Stimulated activated CD8-positive, alpha-beta memory T cell treated with anti-CD3 and anti-CD28 coated beads, Interleukin-7, amount 100 ng/mL, for 48 hours (primary cell): ENCODE measurements at regions not wholly inside any gene's neighbourhood (a gene's known extent, or its start where the extent isn't known, plus 50 kb on each side); places are given as distances from the start of the nearest gene placed in this dataset.
"Not testable (repeated sequence)": the region's sequence is repeated elsewhere in the genome, so short reads cannot be mapped to it uniquely, and the experiment has no call there.

Experiments used
- DNase-seq, 2 donors: peaks; one replicate each; pipeline ENCODE4 v3.0.0-alpha.2; 2020; ENCODE audit warnings: low read depth in 1 of 2; ENCODE audit errors: extremely low read depth in 1 of 2

GRCh38 chr1:194859481-194860154 lies 1673.2 kb upstream of the B3GALT2 start:
- not testable (repeated sequence) for DNase-seq

- DNase-seq, result not testable (repeated sequence)
Observed at GRCh38 chr1:194858811-194859480, 1672.5 kb upstream of the B3GALT2 start.

- no peak for DNase-seq
Observed at GRCh38 chr1:194857413-194857812, 1671.0 kb upstream of the B3GALT2 start.

GRCh38 chr1:194848846-194849245 lies 1662.4 kb upstream of the B3GALT2 start:
- DNase-seq, result no peak

- DNase-seq, result no peak
Observed at GRCh38 chr1:194846488-194846887, 1660.1 kb upstream of the B3GALT2 start.

GRCh38 chr1:194843077-194843476 lies 1656.7 kb upstream of the B3GALT2 start:
- no peak for DNase-seq

GRCh38 chr1:194833111-194833510 lies 1646.7 kb upstream of the B3GALT2 start:
- DNase-seq, result no peak

GRCh38 chr1:194831595-194831994 lies 1645.2 kb upstream of the B3GALT2 start:
- DNase-seq, result not testable (repeated sequence)

GRCh38 chr1:194830387-194830786 lies 1644.0 kb upstream of the B3GALT2 start:
- no peak for DNase-seq

- no peak for DNase-seq
Observed at GRCh38 chr1:194829492-194829891, 1643.1 kb upstream of the B3GALT2 start.

- no peak for DNase-seq
Observed at GRCh38 chr1:194825382-194825781, 1639.0 kb upstream of the B3GALT2 start.

- DNase-seq, result no peak
Observed at GRCh38 chr1:194821091-194821490, 1634.7 kb upstream of the B3GALT2 start.

- DNase-seq, result no peak
Observed at GRCh38 chr1:194818674-194819073, 1632.3 kb upstream of the B3GALT2 start.

GRCh38 chr1:194816859-194817258 lies 1630.4 kb upstream of the B3GALT2 start:
- DNase-seq, result no peak

GRCh38 chr1:194813096-194813495 lies 1626.7 kb upstream of the B3GALT2 start:
- no peak for DNase-seq

- no peak for DNase-seq
Observed at GRCh38 chr1:194809665-194810064, 1623.3 kb upstream of the B3GALT2 start.

GRCh38 chr1:194809215-194809614 lies 1622.8 kb upstream of the B3GALT2 start:
- no peak for DNase-seq

GRCh38 chr1:194807530-194808220 lies 1621.3 kb upstream of the B3GALT2 start:
- DNase-seq, result no peak

GRCh38 chr1:194802572-194802971 lies 1616.2 kb upstream of the B3GALT2 start:
- DNase-seq, result no peak

GRCh38 chr1:194795917-194796593 lies 1609.6 kb upstream of the B3GALT2 start:
- no peak for DNase-seq

GRCh38 chr1:194787001-194787400 lies 1600.6 kb upstream of the B3GALT2 start:
- no peak for DNase-seq
